HG02642 (cell line): ENCODE measurements at regions not wholly inside any gene's neighbourhood (a gene's known extent, or its start where the extent isn't known, plus 50 kb on each side); places are given as distances from the start of the nearest gene placed in this dataset.

Experiments
- ATAC-seq: cut with Tn5 transposase; IDR thresholded peaks from one replicate; pipeline ENCODE4 v1.9.1; 2021; ENCODE audit warnings: mild to moderate bottlenecking; ENCODE audit not compliant: unreplicated experiment, poor library complexity

DNA sequence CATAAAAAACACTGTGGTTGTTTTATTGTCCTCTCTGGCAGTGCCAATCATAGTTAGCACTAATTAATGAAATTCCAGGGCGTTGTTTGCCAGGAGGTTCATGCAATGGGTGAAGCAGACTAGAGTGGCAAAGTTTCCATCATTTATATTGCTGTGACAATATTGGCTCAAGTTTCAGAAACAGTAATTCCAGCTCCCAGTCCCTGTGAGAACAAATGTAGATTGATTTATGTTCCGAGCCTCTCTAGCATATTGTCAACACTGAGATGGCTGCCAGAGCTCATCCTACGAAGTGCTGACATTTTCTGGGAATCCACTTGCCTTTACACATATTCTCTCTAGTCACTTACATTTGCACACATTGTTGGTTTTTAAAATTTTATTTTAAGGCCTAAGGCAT, 440.0 kb upstream of the IGFBP7 start:
- ATAC-seq = no peak

DNA sequence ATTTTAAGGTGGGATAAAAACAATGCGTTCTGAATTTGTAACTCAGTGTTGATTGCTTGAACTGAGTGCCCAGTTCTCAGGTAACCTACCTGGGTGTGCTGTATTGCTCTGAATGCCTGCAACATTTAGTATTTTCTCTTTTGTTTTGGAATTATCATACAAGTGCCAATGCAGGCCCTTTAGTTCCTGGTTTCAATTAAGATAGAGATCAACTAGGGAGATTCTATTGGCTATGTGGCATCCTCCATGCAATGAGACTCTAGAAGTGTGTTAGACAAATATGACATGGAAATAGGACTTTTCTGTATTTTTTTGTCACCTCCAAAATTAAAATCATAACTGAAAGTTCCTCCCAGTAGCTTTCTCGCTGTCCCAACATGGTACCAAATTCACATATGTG, 438.7 kb upstream of the IGFBP7 start:
- no peak for ATAC-seq

GRCh38 chr4:57544811-57545654, 434.8 kb upstream of the IGFBP7 start:
- no peak for ATAC-seq

DNA sequence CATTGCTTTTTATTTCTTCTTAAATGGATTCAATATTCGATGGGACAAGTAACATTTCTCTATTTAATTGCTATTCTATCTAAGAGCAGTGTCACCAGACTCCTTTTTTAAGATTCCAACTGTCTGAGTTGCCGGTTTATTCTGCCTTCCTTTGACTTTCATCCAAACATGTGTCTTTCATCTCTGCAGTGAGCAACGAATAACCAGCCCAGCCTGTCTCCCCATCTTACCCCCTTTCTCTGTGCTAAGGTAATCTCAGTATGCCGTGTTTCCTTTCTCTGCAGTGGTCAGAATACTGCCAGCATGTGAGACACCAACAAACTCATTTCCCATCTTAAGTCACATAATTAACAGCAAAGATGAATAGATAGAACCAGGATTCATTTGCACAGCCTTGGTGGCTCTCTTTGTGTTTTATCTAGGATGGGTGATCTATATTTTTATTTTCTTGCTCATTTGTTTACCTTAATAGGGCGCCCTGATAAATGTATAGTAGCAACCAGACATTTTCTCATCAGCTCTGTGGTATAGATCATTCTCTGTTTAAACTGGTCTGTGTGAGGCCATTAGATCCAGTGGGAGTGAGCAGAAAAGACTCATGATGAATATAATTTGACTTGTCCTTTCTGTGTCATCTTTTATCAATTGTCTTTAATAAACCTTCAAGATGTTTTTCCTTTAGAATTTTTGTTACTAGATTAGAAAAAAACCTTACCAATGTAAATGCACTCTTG, 394.8 kb upstream of the IGFBP7 start:
- no peak for ATAC-seq

- ATAC-seq = no peak
These were observed 394.0 kb upstream of the IGFBP7 start for GRCh38 chr4:57504139-57504538.

DNA sequence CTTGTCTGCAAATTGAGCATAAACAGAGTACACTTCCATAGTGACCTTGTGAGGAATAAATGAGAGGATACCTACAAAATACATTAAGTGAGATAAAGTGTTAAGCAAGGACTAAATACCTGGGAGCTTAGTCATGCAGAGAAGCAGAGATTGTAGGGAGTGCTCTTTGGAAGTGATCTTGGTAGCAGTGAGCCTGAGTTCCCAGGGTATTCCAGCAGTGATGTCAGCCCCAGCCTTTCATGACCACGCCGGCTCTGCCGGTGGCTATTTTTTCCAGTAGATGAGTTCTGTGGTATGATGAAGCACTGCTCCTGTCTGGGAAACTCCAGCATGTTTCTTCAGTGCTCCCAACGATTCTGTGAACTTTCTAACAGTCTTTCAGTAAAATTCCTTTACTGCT, 391.5 kb upstream of the IGFBP7 start:
- ATAC-seq = no peak

- ATAC-seq = no peak
These were observed 389.6 kb upstream of the IGFBP7 start for GRCh38 chr4:57499786-57500185.

GRCh38 chr4:57498251-57498650, 388.1 kb upstream of the IGFBP7 start:
- ATAC-seq = no peak

DNA sequence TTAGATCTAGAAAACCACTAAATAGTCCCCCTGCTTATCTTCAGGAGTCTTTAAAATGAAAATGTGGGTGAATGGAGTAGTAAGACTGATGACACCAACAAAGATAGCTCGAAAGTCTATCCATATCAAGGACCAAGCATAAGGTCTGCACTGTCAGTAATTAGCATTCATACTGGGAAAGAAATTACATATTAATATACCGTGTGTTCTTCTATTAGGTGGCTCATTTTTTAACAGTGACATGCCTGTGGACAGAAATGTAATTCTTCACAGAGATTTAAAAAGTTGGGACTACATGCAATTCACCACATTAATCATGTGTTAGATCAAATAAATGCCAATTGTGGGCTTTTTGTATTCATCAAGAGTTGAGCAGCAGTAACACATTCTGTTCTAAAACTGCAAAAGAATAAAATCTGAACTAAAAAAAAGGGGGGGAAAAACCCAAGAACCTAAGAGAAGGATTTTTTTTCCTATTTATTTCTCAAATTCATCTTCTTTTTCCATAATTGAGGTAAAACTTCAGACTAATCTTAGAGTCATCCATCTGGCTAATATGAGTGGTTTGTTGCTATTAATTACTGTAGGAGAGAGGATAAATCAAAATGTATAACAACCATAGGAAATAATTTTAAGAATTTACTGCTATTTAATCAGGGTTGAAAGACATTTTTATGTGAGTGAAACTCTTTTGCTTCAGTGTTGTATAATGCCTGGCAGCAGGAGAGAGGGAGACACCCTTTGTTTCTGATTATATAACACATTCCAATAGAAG, 386.7 kb upstream of the IGFBP7 start:
- ATAC-seq = no peak

DNA sequence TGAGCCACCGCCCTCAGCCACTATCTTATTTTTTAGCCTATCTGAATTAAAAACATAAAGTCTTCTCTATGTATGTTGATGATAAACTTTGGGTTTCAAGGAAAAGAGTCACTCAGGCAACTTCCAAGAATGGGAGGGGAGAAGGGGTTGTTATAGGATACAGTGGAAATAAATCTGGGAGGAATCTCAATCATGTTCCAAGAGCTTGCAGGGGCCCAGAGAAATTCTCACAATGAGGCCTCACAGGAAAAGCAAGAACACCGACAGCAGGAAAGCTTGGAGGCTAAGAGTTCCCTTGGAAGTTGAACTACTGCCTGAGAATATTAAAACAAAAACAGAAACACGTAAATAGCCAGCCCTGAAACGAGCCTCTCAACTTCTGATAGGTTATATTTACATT, 384.6 kb upstream of the IGFBP7 start:
- ATAC-seq = no peak

GRCh38 chr4:57492251-57492878, 382.2 kb upstream of the IGFBP7 start:
- ATAC-seq = no peak

- no peak for ATAC-seq
These were observed 381.2 kb upstream of the IGFBP7 start for GRCh38 chr4:57491388-57491787.

- ATAC-seq = no peak
These were observed 380.5 kb upstream of the IGFBP7 start for GRCh38 chr4:57490520-57491255.

GRCh38 chr4:57488366-57489162, 378.4 kb upstream of the IGFBP7 start:
- no peak for ATAC-seq

- ATAC-seq = no peak
These were observed 365.2 kb upstream of the IGFBP7 start for GRCh38 chr4:57475424-57475823.

DNA sequence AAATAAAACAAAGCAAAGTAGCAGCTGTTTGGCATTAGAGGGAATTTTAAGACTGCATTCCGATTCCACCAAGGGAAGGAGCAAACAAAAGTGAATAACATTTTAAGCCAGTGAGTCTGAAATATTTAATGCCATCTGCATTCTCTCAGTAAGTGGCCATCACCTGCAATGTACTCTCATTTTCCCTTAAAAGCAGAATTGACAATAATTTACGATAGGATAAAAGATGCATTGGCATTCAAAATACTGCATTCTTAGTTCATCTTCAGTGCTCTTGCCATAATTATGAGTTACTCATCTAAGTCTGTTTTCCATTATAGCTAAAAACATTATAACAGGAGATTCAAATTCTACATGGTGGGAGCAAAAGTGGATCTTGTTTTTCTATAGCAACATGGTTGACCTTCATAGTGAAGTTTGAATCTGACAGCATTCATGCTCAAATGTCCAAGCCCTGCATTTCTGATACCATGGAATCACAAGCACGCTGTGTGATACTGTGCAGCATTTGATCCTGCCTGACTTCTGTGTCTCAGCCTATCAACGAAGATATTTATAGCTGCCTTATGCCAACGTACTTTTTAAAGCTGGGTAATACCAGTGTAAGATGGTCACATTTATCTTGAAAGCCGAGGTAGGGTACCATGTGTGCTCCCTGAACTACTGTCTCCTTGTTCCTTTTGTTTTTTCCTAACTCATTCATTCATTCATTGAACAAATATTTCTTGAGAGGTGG, 355.3 kb upstream of the IGFBP7 start:
- ATAC-seq = no peak

- no peak for ATAC-seq
These were observed 352.7 kb upstream of the IGFBP7 start for GRCh38 chr4:57462843-57463242.

DNA sequence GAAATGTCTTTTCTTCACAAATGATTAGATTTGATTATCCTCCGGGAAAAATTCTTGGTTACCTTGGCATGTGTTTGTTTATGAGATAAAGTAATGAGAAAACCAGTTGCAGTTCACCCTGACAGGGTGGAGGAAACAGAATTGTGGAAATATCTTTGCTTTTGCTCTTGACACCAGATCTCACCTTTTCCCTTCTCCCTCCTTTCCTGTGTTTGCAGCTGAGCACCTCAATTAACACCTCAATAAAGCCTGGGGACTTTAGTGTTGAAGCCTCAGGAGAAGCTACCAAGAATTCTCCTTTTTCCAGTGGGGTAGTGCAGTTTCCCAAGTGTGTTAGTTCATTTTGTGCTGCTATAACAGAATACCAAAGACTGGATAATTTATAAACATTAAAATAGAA, 350.8 kb upstream of the IGFBP7 start:
- ATAC-seq = no peak
